ENCODE measurements at regions not wholly inside any gene's neighbourhood (a gene's known extent, or its start where the extent isn't known, plus 50 kb on each side); places are given as distances from the start of the nearest gene placed in this dataset.

DNA sequence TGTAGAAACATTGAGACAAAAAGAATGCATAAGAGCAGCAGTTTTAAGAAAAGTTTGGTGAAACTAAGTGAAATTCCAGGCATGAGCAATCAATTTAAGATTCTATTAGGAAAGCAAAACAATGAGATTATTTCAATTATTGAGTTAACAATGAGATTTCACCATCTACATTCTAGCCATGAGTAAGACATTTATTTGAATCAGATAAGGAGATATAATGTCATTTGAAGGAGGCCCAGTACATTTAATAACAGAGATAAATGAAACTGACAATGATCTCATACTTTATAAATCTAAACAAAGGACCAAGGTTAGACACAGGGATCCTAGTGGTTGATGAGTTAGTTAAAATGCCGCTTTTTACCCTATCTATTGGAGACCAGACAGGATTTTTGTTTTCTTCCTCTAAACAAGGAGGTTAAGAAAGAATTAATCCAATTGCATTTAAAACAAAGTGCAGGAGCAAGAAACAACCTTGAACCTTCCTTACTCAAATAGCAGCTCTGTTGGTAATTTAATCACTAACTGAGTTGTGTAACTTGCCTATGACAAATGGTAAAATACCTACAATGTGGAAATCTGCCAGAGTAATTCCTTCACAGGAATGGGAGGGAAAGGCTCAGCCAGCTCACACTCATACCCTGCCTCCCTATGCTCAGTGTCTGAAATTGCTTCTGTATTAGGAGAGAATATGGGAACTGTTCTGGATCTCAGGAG is 103.5 kb upstream of the NR3C1 start (continued):
- TF ChIP-seq, protein P1, sequence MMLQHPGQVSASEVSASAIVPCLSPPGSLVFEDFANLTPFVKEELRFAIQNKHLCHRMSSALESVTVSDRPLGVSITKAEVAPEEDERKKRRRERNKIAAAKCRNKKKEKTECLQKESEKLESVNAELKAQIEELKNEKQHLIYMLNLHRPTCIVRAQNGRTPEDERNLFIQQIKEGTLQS (CRISPR knock-in tag; IDR thresholded peaks at IDR 0.05) = peak; percentile 43; the same call in 1 of the 2 replicates
- TF ChIP-seq ATM (IDR thresholded peaks at IDR 0.05; ENCODE audit: borderline replicate concordance) (peak; percentile 89; the same call in 1 of the 2 replicates), SSRP1 (CRISPR knock-in tag; IDR thresholded peaks at IDR 0.05) (no peak), FOXM1 (CRISPR knock-in tag; IDR thresholded peaks at IDR 0.05) (no peak), SIN3A (IDR thresholded peaks at IDR 0.05; ENCODE audit: borderline replicate concordance, low read depth, low read length) (no peak), ZNF781 (CRISPR knock-in tag; IDR thresholded peaks at IDR 0.05; ENCODE audit: borderline replicate concordance, not compliant biosample characterization) (no peak), ZNF567 (CRISPR knock-in tag; IDR thresholded peaks at IDR 0.05; ENCODE audit: borderline replicate concordance) (no peak), DDIT3 (CRISPR knock-in tag; IDR thresholded peaks at IDR 0.05) (no peak), GMEB1 (CRISPR knock-in tag; IDR thresholded peaks at IDR 0.05; ENCODE audit: borderline replicate concordance) (no peak), ZNF740 (CRISPR knock-in tag; IDR thresholded peaks at IDR 0.05) (no peak), ZZZ3 (CRISPR knock-in tag; IDR thresholded peaks at IDR 0.05; ENCODE audit: borderline replicate concordance) (no peak), JDP2 (CRISPR knock-in tag; IDR thresholded peaks at IDR 0.05; ENCODE audit: borderline replicate concordance) (no peak), SMARCC2 (IDR thresholded peaks at IDR 0.05) (no peak), ZBTB14 (CRISPR knock-in tag; IDR thresholded peaks at IDR 0.05) (no peak), RAD21 (CRISPR knock-in tag; IDR thresholded peaks at IDR 0.05) (peak; percentile 41; the same call in 1 of the 2 replicates), POLR2A (IDR thresholded peaks at IDR 0.05; ENCODE audit: insufficient read depth in 1 of 2, low read depth in 2 of 2, low read length in 2 of 2) (peak in 1 of 2 experiments; percentile 46; a peak in 1 of 4 replicates), ZXDC (CRISPR knock-in tag; IDR thresholded peaks at IDR 0.05) (no peak), SETDB1 (CRISPR knock-in tag; IDR thresholded peaks at IDR 0.05; ENCODE audit: borderline replicate concordance) (no peak), REXO4 (CRISPR knock-in tag; IDR thresholded peaks at IDR 0.05; ENCODE audit: borderline replicate concordance) (no peak)
- TF ChIP-seq, protein P2, sequence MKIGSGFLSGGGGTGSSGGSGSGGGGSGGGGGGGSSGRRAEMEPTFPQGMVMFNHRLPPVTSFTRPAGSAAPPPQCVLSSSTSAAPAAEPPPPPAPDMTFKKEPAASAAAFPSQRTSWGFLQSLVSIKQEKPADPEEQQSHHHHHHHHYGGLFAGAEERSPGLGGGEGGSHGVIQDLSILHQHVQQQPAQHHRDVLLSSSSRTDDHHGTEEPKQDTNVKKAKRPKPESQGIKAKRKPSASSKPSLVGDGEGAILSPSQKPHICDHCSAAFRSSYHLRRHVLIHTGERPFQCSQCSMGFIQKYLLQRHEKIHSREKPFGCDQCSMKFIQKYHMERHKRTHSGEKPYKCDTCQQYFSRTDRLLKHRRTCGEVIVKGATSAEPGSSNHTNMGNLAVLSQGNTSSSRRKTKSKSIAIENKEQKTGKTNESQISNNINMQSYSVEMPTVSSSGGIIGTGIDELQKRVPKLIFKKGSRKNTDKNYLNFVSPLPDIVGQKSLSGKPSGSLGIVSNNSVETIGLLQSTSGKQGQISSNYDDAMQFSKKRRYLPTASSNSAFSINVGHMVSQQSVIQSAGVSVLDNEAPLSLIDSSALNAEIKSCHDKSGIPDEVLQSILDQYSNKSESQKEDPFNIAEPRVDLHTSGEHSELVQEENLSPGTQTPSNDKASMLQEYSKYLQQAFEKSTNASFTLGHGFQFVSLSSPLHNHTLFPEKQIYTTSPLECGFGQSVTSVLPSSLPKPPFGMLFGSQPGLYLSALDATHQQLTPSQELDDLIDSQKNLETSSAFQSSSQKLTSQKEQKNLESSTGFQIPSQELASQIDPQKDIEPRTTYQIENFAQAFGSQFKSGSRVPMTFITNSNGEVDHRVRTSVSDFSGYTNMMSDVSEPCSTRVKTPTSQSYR (CRISPR knock-in tag; IDR thresholded peaks at IDR 0.05; ENCODE audit: borderline replicate concordance) = peak; percentile 29; the same call in 1 of the 2 replicates

Measured in HepG2 (cell line).